Neural progenitor cell (in vitro differentiated cells): ENCODE measurements at regions not wholly inside any gene's neighbourhood (a gene's known extent, or its start where the extent isn't known, plus 50 kb on each side); places are given as distances from the start of the nearest gene placed in this dataset.

Experiments
- EZH2 ChIP-seq: fragments of 200-600 bp; sonication (generic); IDR thresholded peaks from 2 replicates; pipeline ENCODE4 v1.6.1; 2017; ENCODE audit warnings: antibody characterized with exemption, mild to moderate bottlenecking, moderate library complexity
- EZH2phosphoT487 ChIP-seq: fragments of 200-600 bp; sonication (generic); IDR thresholded peaks from 2 replicates; pipeline ENCODE4 v1.6.1; 2017; ENCODE audit warnings: antibody characterized with exemption
- TF ChIP-seq, protein P1 (sequence below): fragments of 200-600 bp; sonication (generic); IDR thresholded peaks from 2 replicates; pipeline ENCODE4 v1.5.1; 2017; ENCODE audit warnings: antibody characterized with exemption, mild to moderate bottlenecking

- TF ChIP-seq, protein P1, sequence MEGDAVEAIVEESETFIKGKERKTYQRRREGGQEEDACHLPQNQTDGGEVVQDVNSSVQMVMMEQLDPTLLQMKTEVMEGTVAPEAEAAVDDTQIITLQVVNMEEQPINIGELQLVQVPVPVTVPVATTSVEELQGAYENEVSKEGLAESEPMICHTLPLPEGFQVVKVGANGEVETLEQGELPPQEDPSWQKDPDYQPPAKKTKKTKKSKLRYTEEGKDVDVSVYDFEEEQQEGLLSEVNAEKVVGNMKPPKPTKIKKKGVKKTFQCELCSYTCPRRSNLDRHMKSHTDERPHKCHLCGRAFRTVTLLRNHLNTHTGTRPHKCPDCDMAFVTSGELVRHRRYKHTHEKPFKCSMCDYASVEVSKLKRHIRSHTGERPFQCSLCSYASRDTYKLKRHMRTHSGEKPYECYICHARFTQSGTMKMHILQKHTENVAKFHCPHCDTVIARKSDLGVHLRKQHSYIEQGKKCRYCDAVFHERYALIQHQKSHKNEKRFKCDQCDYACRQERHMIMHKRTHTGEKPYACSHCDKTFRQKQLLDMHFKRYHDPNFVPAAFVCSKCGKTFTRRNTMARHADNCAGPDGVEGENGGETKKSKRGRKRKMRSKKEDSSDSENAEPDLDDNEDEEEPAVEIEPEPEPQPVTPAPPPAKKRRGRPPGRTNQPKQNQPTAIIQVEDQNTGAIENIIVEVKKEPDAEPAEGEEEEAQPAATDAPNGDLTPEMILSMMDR = no peak
- TF ChIP-seq EZH2phosphoT487 (no peak), EZH2 (no peak)
Measured at GRCh38 chr4:84046551-84046950, 452.5 kb downstream of the NKX6-1 start.
